ACC112 (cell line): ENCODE measurements at regions not wholly inside any gene's neighbourhood (a gene's known extent, or its start where the extent isn't known, plus 50 kb on each side); places are given as distances from the start of the nearest gene placed in this dataset.

Experiments used
- H2AFZ ChIP-seq: fragments of 200-600 bp; sonication (generic); one replicate; pipeline ENCODE4 v1.6.0; 2017; ENCODE audit warnings: antibody characterized with exemption, low read length; ENCODE audit not compliant: unreplicated experiment
- H3K27ac ChIP-seq: fragments of 200-600 bp; sonication (generic); 2 replicates; pipeline ENCODE4 v1.5.1; 2014; ENCODE audit warnings: low read depth, mild to moderate bottlenecking, antibody characterized with exemption, low read length, moderate library complexity
- H3K27me3 ChIP-seq: fragments of 200-600 bp; sonication (generic); 2 replicates; pipeline ENCODE4 v1.6.1; 2014; ENCODE audit warnings: mild to moderate bottlenecking, antibody characterized with exemption, low read length, moderate library complexity, mixed read lengths; ENCODE audit not compliant: insufficient read depth
- H3K36me3 ChIP-seq: fragments of 200-600 bp; sonication (generic); 2 replicates; pipeline ENCODE4 v1.6.1; 2016; ENCODE audit warnings: mild to moderate bottlenecking, antibody characterized with exemption, low read length, moderate library complexity, mixed read lengths; ENCODE audit not compliant: insufficient read depth
- H3K4me1 ChIP-seq: fragments of 200-600 bp; sonication (generic); one replicate; pipeline ENCODE4 v1.6.1; 2016; ENCODE audit warnings: low read length, mixed read lengths; ENCODE audit not compliant: insufficient read depth, unreplicated experiment, control insufficient read depth
- H3K4me3 ChIP-seq: fragments of 200-600 bp; sonication (generic); 2 replicates; pipeline ENCODE4 v1.5.1; 2014; ENCODE audit warnings: mild to moderate bottlenecking, low read depth, low read length
- H3K79me2 ChIP-seq: fragments of 200-600 bp; sonication (generic); one replicate; pipeline ENCODE4 v1.6.0; 2016; ENCODE audit warnings: low read length; ENCODE audit not compliant: control insufficient read depth, unreplicated experiment, insufficient read depth

- Histone ChIP-seq H2AFZ (no peak overlapping the region), H3K36me3 (no peaks in the 10 kb centered on the region), H3K27me3 (peaks cover 80% of the 10 kb centered on the region), H3K27ac (no peak overlapping the region), H3K4me3 (no peak overlapping the region), H3K4me1 (no peaks in the 10 kb centered on the region), H3K79me2 (no peaks in the 10 kb centered on the region)
Observed at GRCh38 chr20:48313324-48313723, 514.5 kb downstream of the PREX1 start.

- Histone ChIP-seq H3K27ac (no peak overlapping the region), H2AFZ (no peak overlapping the region), H3K36me3 (no peaks in the 10 kb centered on the region), H3K27me3 (peaks cover 75% of the 10 kb centered on the region), H3K79me2 (no peaks in the 10 kb centered on the region), H3K4me3 (no peak overlapping the region), H3K4me1 (no peaks in the 10 kb centered on the region)
Observed at GRCh38 chr20:48311956-48312355, 515.8 kb downstream of the PREX1 start.

GRCh38 chr20:48310305-48310704 is 517.5 kb downstream of the PREX1 start:
- Histone ChIP-seq H3K4me3 (no peak overlapping the region), H3K27ac (no peak overlapping the region), H3K36me3 (no peaks in the 10 kb centered on the region), H2AFZ (no peak overlapping the region), H3K79me2 (no peaks in the 10 kb centered on the region), H3K4me1 (no peaks in the 10 kb centered on the region), H3K27me3 (peaks cover 81% of the 10 kb centered on the region)

GRCh38 chr20:48309293-48309692 is 518.5 kb downstream of the PREX1 start:
- Histone ChIP-seq H3K4me1 (no peaks in the 10 kb centered on the region), H3K27me3 (peaks cover 83% of the 10 kb centered on the region), H3K4me3 (no peak overlapping the region), H3K27ac (no peak overlapping the region), H2AFZ (no peak overlapping the region), H3K36me3 (no peaks in the 10 kb centered on the region), H3K79me2 (no peaks in the 10 kb centered on the region)

- H3K4me1 ChIP-seq: no peaks in the 10 kb centered on the region
- H3K4me3 ChIP-seq: no peak overlapping the region
- no peaks in the 10 kb centered on the region for H3K36me3 ChIP-seq
- H2AFZ ChIP-seq: no peak overlapping the region
- no peaks in the 10 kb centered on the region for H3K79me2 ChIP-seq
- H3K27ac ChIP-seq: no peak overlapping the region
- H3K27me3 ChIP-seq: peaks cover 83% of the 10 kb centered on the region
Observed at GRCh38 chr20:48308882-48309281, 518.9 kb downstream of the PREX1 start.

- H3K27ac ChIP-seq: no peak overlapping the region
- H2AFZ ChIP-seq: no peak overlapping the region
- no peak overlapping the region for H3K4me3 ChIP-seq
- no peaks in the 10 kb centered on the region for H3K36me3 ChIP-seq
- no peaks in the 10 kb centered on the region for H3K4me1 ChIP-seq
- peaks cover 82% of the 10 kb centered on the region for H3K27me3 ChIP-seq
- H3K79me2 ChIP-seq: no peaks in the 10 kb centered on the region
Observed at GRCh38 chr20:48308232-48308781, 519.5 kb downstream of the PREX1 start.

GRCh38 chr20:48307277-48307676 is 520.5 kb downstream of the PREX1 start:
- Histone ChIP-seq H3K27me3 (peaks cover 88% of the 10 kb centered on the region), H3K4me3 (no peak overlapping the region), H2AFZ (no peak overlapping the region), H3K36me3 (no peaks in the 10 kb centered on the region), H3K4me1 (no peaks in the 10 kb centered on the region), H3K27ac (no peak overlapping the region), H3K79me2 (no peaks in the 10 kb centered on the region)

GRCh38 chr20:48302844-48303542 is 517.7 kb upstream of the SULF2 start:
- H3K4me1 ChIP-seq: peaks cover 12% of the 10 kb centered on the region
- H3K36me3 ChIP-seq: no peaks in the 10 kb centered on the region
- no peak overlapping the region for H3K4me3 ChIP-seq
- peaks cover 54% of the 10 kb centered on the region for H3K27me3 ChIP-seq
- no peak overlapping the region for H2AFZ ChIP-seq
- H3K79me2 ChIP-seq: no peaks in the 10 kb centered on the region
- H3K27ac ChIP-seq: no peak overlapping the region

- Histone ChIP-seq H3K27me3 (peaks cover 50% of the 10 kb centered on the region), H3K27ac (no peak overlapping the region), H2AFZ (no peak overlapping the region), H3K36me3 (no peaks in the 10 kb centered on the region), H3K4me3 (no peak overlapping the region), H3K79me2 (no peaks in the 10 kb centered on the region), H3K4me1 (peaks cover 12% of the 10 kb centered on the region)
Observed at GRCh38 chr20:48302149-48302548, 516.9 kb upstream of the SULF2 start.

- Histone ChIP-seq H3K79me2 (no peaks in the 10 kb centered on the region), H3K27ac (no peak overlapping the region), H3K4me1 (peaks cover 15% of the 10 kb centered on the region), H3K36me3 (no peaks in the 10 kb centered on the region), H2AFZ (no peak overlapping the region), H3K27me3 (peaks cover 41% of the 10 kb centered on the region), H3K4me3 (no peak overlapping the region)
Observed at GRCh38 chr20:48301189-48301588, 515.9 kb upstream of the SULF2 start.

- peaks cover 35% of the 10 kb centered on the region for H3K27me3 ChIP-seq
- H3K27ac ChIP-seq: no peak overlapping the region
Observed at GRCh38 chr20:48300529-48300928, 515.2 kb upstream of the SULF2 start.

More at GRCh38 chr20:48300529-48300928, 515.2 kb upstream of the SULF2 start:
- Histone ChIP-seq H3K4me3 (no peak overlapping the region), H3K36me3 (no peaks in the 10 kb centered on the region), H3K4me1 (peaks cover 21% of the 10 kb centered on the region), H3K79me2 (no peaks in the 10 kb centered on the region), H2AFZ (no peak overlapping the region)
